Neural progenitor cell (in vitro differentiated cells): ENCODE measurements at regions not wholly inside any gene's neighbourhood (a gene's known extent, or its start where the extent isn't known, plus 50 kb on each side); places are given as distances from the start of the nearest gene placed in this dataset.

Source experiments
- EZH2 ChIP-seq: fragments of 200-600 bp; sonication (generic); IDR thresholded peaks from 2 replicates; pipeline ENCODE4 v1.6.1; 2017; ENCODE audit warnings: antibody characterized with exemption, mild to moderate bottlenecking, moderate library complexity
- TF ChIP-seq, protein P1 (sequence below): fragments of 200-600 bp; sonication (generic); IDR thresholded peaks from 2 replicates; pipeline ENCODE4 v1.5.1; 2017; ENCODE audit warnings: antibody characterized with exemption, mild to moderate bottlenecking

- TF ChIP-seq, protein P1, sequence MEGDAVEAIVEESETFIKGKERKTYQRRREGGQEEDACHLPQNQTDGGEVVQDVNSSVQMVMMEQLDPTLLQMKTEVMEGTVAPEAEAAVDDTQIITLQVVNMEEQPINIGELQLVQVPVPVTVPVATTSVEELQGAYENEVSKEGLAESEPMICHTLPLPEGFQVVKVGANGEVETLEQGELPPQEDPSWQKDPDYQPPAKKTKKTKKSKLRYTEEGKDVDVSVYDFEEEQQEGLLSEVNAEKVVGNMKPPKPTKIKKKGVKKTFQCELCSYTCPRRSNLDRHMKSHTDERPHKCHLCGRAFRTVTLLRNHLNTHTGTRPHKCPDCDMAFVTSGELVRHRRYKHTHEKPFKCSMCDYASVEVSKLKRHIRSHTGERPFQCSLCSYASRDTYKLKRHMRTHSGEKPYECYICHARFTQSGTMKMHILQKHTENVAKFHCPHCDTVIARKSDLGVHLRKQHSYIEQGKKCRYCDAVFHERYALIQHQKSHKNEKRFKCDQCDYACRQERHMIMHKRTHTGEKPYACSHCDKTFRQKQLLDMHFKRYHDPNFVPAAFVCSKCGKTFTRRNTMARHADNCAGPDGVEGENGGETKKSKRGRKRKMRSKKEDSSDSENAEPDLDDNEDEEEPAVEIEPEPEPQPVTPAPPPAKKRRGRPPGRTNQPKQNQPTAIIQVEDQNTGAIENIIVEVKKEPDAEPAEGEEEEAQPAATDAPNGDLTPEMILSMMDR: no peak
- TF ChIP-seq EZH2: no peak
These were observed 232.3 kb upstream of the ELL2 start for GRCh38 chr5:96193946-96194345.
